Gastroesophageal sphincter (tissue), 4 donors: ENCODE measurements at regions not wholly inside any gene's neighbourhood (a gene's known extent, or its start where the extent isn't known, plus 50 kb on each side); places are given as distances from the start of the nearest gene placed in this dataset.

ENCODE experiments used
- ATAC-seq: fragments of 150-250 bp; one replicate; pipeline ENCODE4 v1.9.1; 2016; ENCODE audit warnings: mild to moderate bottlenecking, moderate library complexity
- H3K27ac ChIP-seq, 4 donors: fragments of 200-600 bp; sonication (generic) in 3 of 4; 1 replicate in 3 of 4; 2 replicates in 1 of 4; pipeline ENCODE4 v1.5.1; 2016 to 2019
- H3K27me3 ChIP-seq: fragments of 200-600 bp; sonication (generic); one replicate; pipeline ENCODE4 v1.5.1; 2019
- H3K36me3 ChIP-seq, 2 donors: fragments of 200-600 bp; sonication (generic); one replicate each; pipeline ENCODE4 v1.5.1; 2019; ENCODE audit warnings: control low read depth in 1 of 2
- H3K4me1 ChIP-seq, 3 donors: fragments of 200-600 bp; sonication (generic); 1 replicate in 2 of 3; 2 replicates in 1 of 3; pipeline ENCODE4 v1.5.1; 2016 to 2019; ENCODE audit warnings: control low read depth in 2 of 3
- H3K4me3 ChIP-seq, 2 donors: fragments of 200-600 bp; sonication (generic); one replicate each; pipeline ENCODE4 v1.5.1; 2019; ENCODE audit warnings: mild to moderate bottlenecking in 1 of 2, moderate library complexity in 1 of 2
- H3K9me3 ChIP-seq, 3 donors: fragments of 200-600 bp; sonication (generic); one replicate each; pipeline ENCODE4 v1.5.1; 2017 to 2019; ENCODE audit warnings: control low read depth in 2 of 3
- EP300 ChIP-seq: sonication (generic); formaldehyde crosslinking; IDR thresholded peaks from one replicate; pipeline ENCODE4 v1.6.1; 2017; ENCODE audit warnings: antibody characterized with exemption, mild to moderate bottlenecking
- POLR2A ChIP-seq, 2 donors: fragments of 450-650 bp; IDR thresholded peaks; one replicate each; pipeline ENCODE4 v1.6.1; 2017; ENCODE audit warnings: antibody characterized with exemption in 2 of 2, mild to moderate bottlenecking in 2 of 2, moderate library complexity in 1 of 2
- POLR2AphosphoS5 ChIP-seq: sonication (generic); formaldehyde crosslinking; IDR thresholded peaks from one replicate; pipeline ENCODE4 v1.6.1; 2017; ENCODE audit warnings: antibody characterized with exemption
- whole genome bisulfite sequencing, 2 donors: methylation state at CpG; one replicate each; pipeline ENCODE4 v1.1.5; 2018; ENCODE audit warnings: low coverage in 1 of 2; 5-methylcytosine and 5-hydroxymethylcytosine counted together
- TF ChIP-seq, protein P1 (sequence below), 4 experiments: fragments of 200-600 bp in 2 of 4; fragments of 450-650 bp in 2 of 4; sonication (generic) in 1 of 4; IDR thresholded peaks; one replicate each; pipeline ENCODE4 v1.5.1; 2017 to 2019; ENCODE audit warnings: antibody characterized with exemption in 4 of 4, mild to moderate bottlenecking in 2 of 4, moderate library complexity in 2 of 4

GRCh38 chr6:166715992-166716391 lies 88.9 kb upstream of the RPS6KA2 start:
- H3K4me3 ChIP-seq, result no peak overlapping the region
- H3K27me3 ChIP-seq, result no peaks in the 10 kb centered on the region
- no peak for ATAC-seq
- WGBS, 2 donors, result 85 to 88% methylated on average over 8 of the region's 8 CpGs
- H3K27ac ChIP-seq, result no peak overlapping the region
- H3K9me3 ChIP-seq, result peaks cover 0 to 10% (median 0%) of the 10 kb centered on the region in 3 donors
- no peaks in the 10 kb centered on the region for H3K36me3 ChIP-seq
- peaks cover 0 to 20% (median 0%) of the 10 kb centered on the region in 3 donors for H3K4me1 ChIP-seq
- TF ChIP-seq, protein P1, sequence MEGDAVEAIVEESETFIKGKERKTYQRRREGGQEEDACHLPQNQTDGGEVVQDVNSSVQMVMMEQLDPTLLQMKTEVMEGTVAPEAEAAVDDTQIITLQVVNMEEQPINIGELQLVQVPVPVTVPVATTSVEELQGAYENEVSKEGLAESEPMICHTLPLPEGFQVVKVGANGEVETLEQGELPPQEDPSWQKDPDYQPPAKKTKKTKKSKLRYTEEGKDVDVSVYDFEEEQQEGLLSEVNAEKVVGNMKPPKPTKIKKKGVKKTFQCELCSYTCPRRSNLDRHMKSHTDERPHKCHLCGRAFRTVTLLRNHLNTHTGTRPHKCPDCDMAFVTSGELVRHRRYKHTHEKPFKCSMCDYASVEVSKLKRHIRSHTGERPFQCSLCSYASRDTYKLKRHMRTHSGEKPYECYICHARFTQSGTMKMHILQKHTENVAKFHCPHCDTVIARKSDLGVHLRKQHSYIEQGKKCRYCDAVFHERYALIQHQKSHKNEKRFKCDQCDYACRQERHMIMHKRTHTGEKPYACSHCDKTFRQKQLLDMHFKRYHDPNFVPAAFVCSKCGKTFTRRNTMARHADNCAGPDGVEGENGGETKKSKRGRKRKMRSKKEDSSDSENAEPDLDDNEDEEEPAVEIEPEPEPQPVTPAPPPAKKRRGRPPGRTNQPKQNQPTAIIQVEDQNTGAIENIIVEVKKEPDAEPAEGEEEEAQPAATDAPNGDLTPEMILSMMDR (IDR thresholded peaks at IDR 0.05), result no peak
- TF ChIP-seq POLR2AphosphoS5 (no peak), EP300 (no peak), POLR2A (IDR thresholded peaks at IDR 0.05) (no peak)

- TF ChIP-seq EP300 (no peak), POLR2AphosphoS5 (no peak), POLR2A (IDR thresholded peaks at IDR 0.05) (no peak)
- TF ChIP-seq, protein P1 (IDR thresholded peaks at IDR 0.05), result no peak
Observed at GRCh38 chr6:166715065-166715464, 88.0 kb upstream of the RPS6KA2 start.

DNA sequence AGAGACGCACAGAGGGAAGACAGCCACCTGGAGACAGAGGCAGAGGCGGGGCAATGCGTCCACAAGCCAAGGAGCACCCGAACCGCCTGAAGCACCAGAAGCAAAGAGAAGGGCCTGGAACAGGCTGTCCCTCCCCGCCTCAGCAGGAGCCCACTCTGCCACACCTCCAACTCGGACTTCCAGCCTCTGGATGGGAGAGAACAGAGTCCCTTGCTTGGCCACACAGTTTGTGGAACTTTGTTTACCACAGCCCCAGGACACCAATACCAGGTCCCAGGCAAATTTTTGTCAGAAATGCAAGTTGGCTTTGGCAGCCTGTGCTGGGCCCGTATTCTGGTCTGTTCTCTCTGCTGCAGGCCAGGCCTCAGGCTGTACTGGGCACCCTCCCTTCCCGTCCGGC lies 87.5 kb upstream of the RPS6KA2 start:
- H3K4me1 ChIP-seq, result peaks cover 0 to 11% (median 0%) of the 10 kb centered on the region in 3 donors
- 88 to 92% methylated on average over 6 to 7 of the region's 10 CpGs for WGBS, 2 donors
- TF ChIP-seq, protein P1 (IDR thresholded peaks at IDR 0.05), result no peak
- H3K27me3 ChIP-seq, result no peaks in the 10 kb centered on the region
- H3K9me3 ChIP-seq, result peaks cover 0 to 14% (median 0%) of the 10 kb centered on the region in 3 donors
- H3K4me3 ChIP-seq, result no peak overlapping the region
- no peaks in the 10 kb centered on the region for H3K36me3 ChIP-seq
- no peak for ATAC-seq
- H3K27ac ChIP-seq, result peak overlapping the region in 1 of 4 donors; percentile 11

More at GRCh38 chr6:166715065-166715464, 88.0 kb upstream of the RPS6KA2 start:
- Histone ChIP-seq H3K4me3 (no peak overlapping the region), H3K9me3 (peaks cover 0 to 14% (median 0%) of the 10 kb centered on the region in 3 donors), H3K4me1 (peaks cover 0 to 16% (median 0%) of the 10 kb centered on the region in 3 donors), H3K36me3 (no peaks in the 10 kb centered on the region), H3K27me3 (no peaks in the 10 kb centered on the region), H3K27ac (peak overlapping the region in 1 of 4 donors; percentile 11)
- WGBS, 2 donors, result 46 to 60% methylated on average over 1 to 3 of the region's 7 CpGs
- no peak for ATAC-seq

DNA sequence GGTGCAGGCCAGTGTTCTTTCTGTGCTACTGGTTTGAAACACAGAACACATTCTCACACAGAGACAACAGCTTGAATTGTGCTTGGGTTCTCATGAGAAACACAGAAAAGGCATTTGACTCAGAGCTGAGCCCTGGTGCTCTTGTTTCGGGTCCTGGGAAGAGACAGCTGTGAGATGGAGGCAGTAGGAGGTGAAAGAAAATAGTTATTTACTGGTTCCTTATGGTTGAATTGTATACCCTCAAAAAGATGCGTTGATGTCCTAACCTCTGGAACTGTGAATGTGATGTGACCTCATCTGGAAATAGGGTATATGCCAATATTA lies 87.1 kb upstream of the RPS6KA2 start:
- WGBS, 2 donors, result no CpG with 5 or more reads among the region's 2 CpGs
- no peak for ATAC-seq
- H3K9me3 ChIP-seq, result peaks cover 0 to 14% (median 0%) of the 10 kb centered on the region in 3 donors
- H3K27me3 ChIP-seq, result no peaks in the 10 kb centered on the region
- peaks cover 0 to 7% (median 0%) of the 10 kb centered on the region in 3 donors for H3K4me1 ChIP-seq
- no peaks in the 10 kb centered on the region for H3K36me3 ChIP-seq
- H3K27ac ChIP-seq, result no peak overlapping the region
- no peak overlapping the region for H3K4me3 ChIP-seq
- TF ChIP-seq POLR2AphosphoS5, result no peak
- TF ChIP-seq, protein P1 (IDR thresholded peaks at IDR 0.05), result no peak
- no peak for TF ChIP-seq EP300
- TF ChIP-seq POLR2A (IDR thresholded peaks at IDR 0.05), result no peak

DNA sequence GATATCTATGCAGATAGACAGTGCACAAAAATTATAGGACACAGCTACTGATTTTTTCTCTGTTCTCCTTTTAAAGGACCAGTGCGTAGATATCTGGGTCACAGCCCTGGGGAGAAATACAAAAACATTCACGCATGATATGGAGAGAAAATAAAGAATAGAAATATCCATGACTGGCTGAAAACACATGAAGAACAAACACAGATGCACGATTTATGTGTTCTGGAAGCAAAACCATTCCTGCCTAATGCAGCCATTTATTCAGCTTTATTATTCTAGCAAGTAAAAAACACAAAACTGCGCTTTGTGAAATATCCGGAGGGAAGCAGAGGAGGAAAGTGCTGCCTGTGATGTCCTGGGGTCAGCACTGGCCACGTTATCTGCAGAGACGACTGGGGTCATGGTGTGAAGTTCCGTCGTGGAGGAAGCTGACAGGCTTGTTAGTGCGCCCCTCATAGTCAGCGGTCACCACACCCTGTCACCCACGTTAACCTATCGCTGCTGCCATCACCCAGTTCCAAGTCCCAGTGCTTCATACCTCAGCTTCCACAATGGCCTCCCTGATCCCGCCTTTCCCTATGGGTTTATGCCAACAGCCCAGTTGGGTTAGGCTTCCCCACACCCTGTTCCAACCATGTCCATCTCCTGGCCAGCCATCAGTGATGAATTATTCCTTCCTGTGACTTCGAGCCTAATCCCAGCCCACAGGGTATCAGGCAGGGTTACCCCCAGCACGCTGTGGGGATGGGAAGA lies 86.6 kb upstream of the RPS6KA2 start:
- no peak overlapping the region for H3K4me3 ChIP-seq
- peaks cover 0 to 6% (median 0%) of the 10 kb centered on the region in 3 donors for H3K4me1 ChIP-seq
- peaks cover 0 to 14% (median 0%) of the 10 kb centered on the region in 3 donors for H3K9me3 ChIP-seq
- no peaks in the 10 kb centered on the region for H3K36me3 ChIP-seq
- 59 to 86% methylated on average over 3 to 13 of the region's 16 CpGs for WGBS, 2 donors
- no peaks in the 10 kb centered on the region for H3K27me3 ChIP-seq
- peak; percentile 34 for ATAC-seq
- no peak overlapping the region for H3K27ac ChIP-seq
- TF ChIP-seq EP300, result no peak
- no peak for TF ChIP-seq POLR2AphosphoS5
- no peak for TF ChIP-seq POLR2A (IDR thresholded peaks at IDR 0.05)
- TF ChIP-seq, protein P1 (IDR thresholded peaks at IDR 0.05), result no peak
